ENCODE measurements at regions not wholly inside any gene's neighbourhood (a gene's known extent, or its start where the extent isn't known, plus 50 kb on each side); places are given as distances from the start of the nearest gene placed in this dataset.

DNA sequence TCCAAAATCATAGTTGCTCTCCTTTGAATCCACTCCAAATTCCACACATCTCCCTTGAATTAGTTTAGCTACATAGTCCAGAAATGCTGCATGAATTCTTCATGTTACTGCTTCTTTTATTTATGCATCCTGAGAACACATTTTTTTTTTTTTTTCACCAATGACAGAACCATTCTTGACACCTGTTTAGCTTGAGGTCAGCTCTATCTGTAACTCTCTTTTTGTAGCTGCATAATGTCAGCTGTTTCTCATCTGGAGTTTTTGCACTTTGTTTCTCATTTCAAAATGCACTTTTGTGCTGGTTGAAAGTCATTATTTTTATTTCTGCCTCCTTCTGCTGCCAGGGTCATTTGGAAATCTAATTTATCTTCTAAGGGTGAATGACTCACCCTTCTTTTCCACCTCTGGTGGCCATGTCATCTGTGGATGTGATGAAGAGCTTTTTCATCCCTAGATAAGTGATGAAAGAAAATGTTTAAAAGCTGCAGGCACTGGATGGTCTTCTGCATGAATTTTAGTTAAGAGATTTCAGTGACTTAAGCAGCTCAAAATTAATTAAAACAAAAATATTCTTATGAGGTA is 93.7 kb downstream of the JRKL start:
- ChIA-PET POLR2A (ENCODE audit: unreplicated experiment) (no interaction called here), CTCF (interaction anchor here (0.6 to 1.8 kb wide), 2 partner anchors 18 to 20 kb away, joined by 3 to 5 read pairs; no protein-coding TSS in a partner anchor)
- TF ChIP-seq CEBPB (IDR thresholded peaks at IDR 0.05; ENCODE audit: low read depth, low read length) (no peak), POLR2A (IDR thresholded peaks at IDR 0.05; ENCODE audit: low read depth, low read length) (no peak), RCOR1 (IDR thresholded peaks at IDR 0.05; ENCODE audit: insufficient replicate concordance, low read length) (no peak), CHD1 (IDR thresholded peaks at IDR 0.05; ENCODE audit: low read depth, low read length) (no peak), MAZ (IDR thresholded peaks at IDR 0.05; ENCODE audit: borderline replicate concordance, low read depth, low read length) (no peak), MXI1 (IDR thresholded peaks at IDR 0.05; ENCODE audit: borderline replicate concordance, low read depth, low read length) (no peak), MAFK (IDR thresholded peaks at IDR 0.05; ENCODE audit: low read depth, low read length) (no peak), RFX5 (IDR thresholded peaks at IDR 0.05; ENCODE audit: low read depth, low read length) (no peak), NFE2L2 (IDR thresholded peaks at IDR 0.05; ENCODE audit: low read depth, low read length) (no peak), BHLHE40 (IDR thresholded peaks at IDR 0.05; ENCODE audit: low read depth, low read length) (no peak), FOS (IDR thresholded peaks at IDR 0.05; ENCODE audit: low read depth, low read length) (no peak), CTCF (conservative IDR thresholded peaks at IDR 0.05; ENCODE audit: low read depth, low read length) (no peak), SMC3 (IDR thresholded peaks at IDR 0.05; ENCODE audit: low read depth, low read length) (no peak)
- TF ChIP-seq, protein P1, sequence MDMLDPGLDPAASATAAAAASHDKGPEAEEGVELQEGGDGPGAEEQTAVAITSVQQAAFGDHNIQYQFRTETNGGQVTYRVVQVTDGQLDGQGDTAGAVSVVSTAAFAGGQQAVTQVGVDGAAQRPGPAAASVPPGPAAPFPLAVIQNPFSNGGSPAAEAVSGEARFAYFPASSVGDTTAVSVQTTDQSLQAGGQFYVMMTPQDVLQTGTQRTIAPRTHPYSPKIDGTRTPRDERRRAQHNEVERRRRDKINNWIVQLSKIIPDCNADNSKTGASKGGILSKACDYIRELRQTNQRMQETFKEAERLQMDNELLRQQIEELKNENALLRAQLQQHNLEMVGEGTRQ (IDR thresholded peaks at IDR 0.05; ENCODE audit: low read depth, low read length), result no peak
- TF ChIP-seq, protein P2, sequence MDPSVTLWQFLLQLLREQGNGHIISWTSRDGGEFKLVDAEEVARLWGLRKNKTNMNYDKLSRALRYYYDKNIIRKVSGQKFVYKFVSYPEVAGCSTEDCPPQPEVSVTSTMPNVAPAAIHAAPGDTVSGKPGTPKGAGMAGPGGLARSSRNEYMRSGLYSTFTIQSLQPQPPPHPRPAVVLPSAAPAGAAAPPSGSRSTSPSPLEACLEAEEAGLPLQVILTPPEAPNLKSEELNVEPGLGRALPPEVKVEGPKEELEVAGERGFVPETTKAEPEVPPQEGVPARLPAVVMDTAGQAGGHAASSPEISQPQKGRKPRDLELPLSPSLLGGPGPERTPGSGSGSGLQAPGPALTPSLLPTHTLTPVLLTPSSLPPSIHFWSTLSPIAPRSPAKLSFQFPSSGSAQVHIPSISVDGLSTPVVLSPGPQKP (IDR thresholded peaks at IDR 0.05; ENCODE audit: borderline replicate concordance, low read depth, low read length), result no peak
- H3K23ac ChIP-seq (ENCODE audit: low read depth, low read length), result no peak overlapping the region
- no peak overlapping the region for H2BK20ac ChIP-seq (ENCODE audit: low read depth, low read length)
- H3K27ac ChIP-seq (ENCODE audit: insufficient read depth, low read length), result no peak overlapping the region
- H4K20me1 ChIP-seq (ENCODE audit: insufficient read depth, low read length), result no peaks in the 10 kb centered on the region
- H3K4me1 ChIP-seq (ENCODE audit: control insufficient read depth, insufficient read depth, low read length), result no peaks in the 10 kb centered on the region
- no peak overlapping the region for H2AFZ ChIP-seq (replicated peaks; ENCODE audit: low read length, poor library complexity)
- no peak overlapping the region for H4K5ac ChIP-seq (ENCODE audit: low read depth, low read length)
- no peaks in the 10 kb centered on the region for H3K36me3 ChIP-seq (ENCODE audit: control insufficient read depth, insufficient read depth, low read length)
- no peak overlapping the region for H2BK15ac ChIP-seq (ENCODE audit: low read depth, low read length)
- in situ Hi-C loops (cut with MboI; ENCODE audit: low sequenced_read_pairs), result no loop called here
- H3K4ac ChIP-seq (ENCODE audit: low read depth, low read length), result no peak overlapping the region
- H3K14ac ChIP-seq (replicated peaks; ENCODE audit: low read depth, low read length), result no peak overlapping the region
- H3K56ac ChIP-seq (ENCODE audit: extremely low read depth, insufficient read depth, low read length), result no peak overlapping the region
- intact Hi-C loops (cut with micrococcal nuclease), result no loop called here
- no peaks in the 10 kb centered on the region for H3K27me3 ChIP-seq (ENCODE audit: control insufficient read depth, insufficient read depth, low read length)
- no peak overlapping the region for H4K8ac ChIP-seq (ENCODE audit: low read depth in 2 of 2, low read length in 2 of 2)
- no peak overlapping the region for H2BK120ac ChIP-seq (ENCODE audit: low read depth, low read length)
- ATAC-seq (ENCODE audit: low read depth) (no peak), DNase-seq (no peak)
- no TSS peak for BruUV-seq (replicated peaks)
- H3K18ac ChIP-seq (ENCODE audit: low read depth, low read length), result no peak overlapping the region
- H2BK5ac ChIP-seq (ENCODE audit: low read depth, low read length, poor library complexity, severe bottlenecking), result no peak overlapping the region
- H3K79me1 ChIP-seq (ENCODE audit: low read depth in 1 of 2, low read length in 2 of 2), result no peaks in the 10 kb centered on the region
- H4K91ac ChIP-seq (ENCODE audit: insufficient read depth, low read depth, low read length), result no peak overlapping the region
- H3K9ac ChIP-seq (ENCODE audit: low read depth, low read length), result no peak overlapping the region
- no peaks in the 10 kb centered on the region for H3K9me3 ChIP-seq (ENCODE audit: control insufficient read depth, insufficient read depth, low read length)
- dilution Hi-C loops (cut with HindIII; ENCODE audit: low sequenced_read_pairs, unreplicated experiment), result no loop called here
- H2AK9ac ChIP-seq (replicated peaks; ENCODE audit: low read depth, low read length, poor library complexity), result no peak overlapping the region
- H3K9me1 ChIP-seq (ENCODE audit: insufficient read depth, low read length), result no peaks in the 10 kb centered on the region
- H2AK5ac ChIP-seq (ENCODE audit: low read depth, low read length), result no peak overlapping the region
- H3K4me2 ChIP-seq (ENCODE audit: low read depth, low read length), result no peak overlapping the region
- no peak overlapping the region for H3K4me3 ChIP-seq (ENCODE audit: insufficient read depth, low read depth, low read length)

Data from IMR-90 (cell line).